HFF-Myc (cell line): ENCODE measurements at regions not wholly inside any gene's neighbourhood (a gene's known extent, or its start where the extent isn't known, plus 50 kb on each side); places are given as distances from the start of the nearest gene placed in this dataset.
"Not testable (repeated sequence)": the region's sequence is repeated elsewhere in the genome, so short reads cannot be mapped to it uniquely, and the experiment has no call there.

ENCODE experiments used
- DNase-seq: peaks from one replicate; pipeline ENCODE4 v3.0.0-alpha.2; 2011; ENCODE audit warnings: low read depth; ENCODE audit errors: extremely low read depth
- H3K4me3 ChIP-seq: replicated peaks from 2 replicates; pipeline ENCODE4 v1.5.1; 2011; ENCODE audit warnings: low read depth, mild to moderate bottlenecking, control low read depth, low read length
- CTCF ChIP-seq: IDR thresholded peaks from 2 replicates; pipeline ENCODE4 v1.5.1; 2012; ENCODE audit warnings: mild to moderate bottlenecking, low read depth, low read length, control low read depth; ENCODE audit errors: missing control alignments

- no peak overlapping the region for H3K4me3 ChIP-seq
- no peak for DNase-seq
- TF ChIP-seq CTCF = no peak
Observed at GRCh38 chr10:90079819-90080218, 378.4 kb downstream of the KIF20B start.

GRCh38 chr10:90086606-90087190 is 385.3 kb downstream of the KIF20B start:
- DNase-seq = peak; percentile 9
- not testable (repeated sequence) for H3K4me3 ChIP-seq

GRCh38 chr10:90087197-90088023 is 386.0 kb downstream of the KIF20B start:
- H3K4me3 ChIP-seq = no peak overlapping the region
- TF ChIP-seq CTCF = no peak
- DNase-seq = peak; percentile 66

- TF ChIP-seq CTCF = no peak
- DNase-seq = no peak
- H3K4me3 ChIP-seq = no peak overlapping the region
Observed at GRCh38 chr10:90088024-90088317, 386.6 kb downstream of the KIF20B start.

- no peak for DNase-seq
- TF ChIP-seq CTCF = no peak
Observed at GRCh38 chr10:90089719-90090118, 388.3 kb downstream of the KIF20B start.

GRCh38 chr10:90096196-90096595 is 394.8 kb downstream of the KIF20B start:
- TF ChIP-seq CTCF = no peak
- no peak overlapping the region for H3K4me3 ChIP-seq
- no peak for DNase-seq

More at GRCh38 chr10:90089719-90090118, 388.3 kb downstream of the KIF20B start:
- no peak overlapping the region for H3K4me3 ChIP-seq

- DNase-seq, H3K4me3 ChIP-seq: not testable (repeated sequence)
Observed at GRCh38 chr10:90107581-90107980, 406.2 kb downstream of the KIF20B start.

- no peak for TF ChIP-seq CTCF
- no peak for DNase-seq
- H3K4me3 ChIP-seq = no peak overlapping the region
Observed at GRCh38 chr10:90111671-90112070, 410.3 kb downstream of the KIF20B start.
